IMR-90 (cell line): ENCODE measurements at regions not wholly inside any gene's neighbourhood (a gene's known extent, or its start where the extent isn't known, plus 50 kb on each side); places are given as distances from the start of the nearest gene placed in this dataset.
"Not testable (repeated sequence)": the region's sequence is repeated elsewhere in the genome, so short reads cannot be mapped to it uniquely, and the experiment has no call there.

Experiments
- ATAC-seq: fragments of 200-7000 bp; cut with Tn5 transposase; 2 replicates; pipeline ENCODE4 v1.9.1; 2020; ENCODE audit warnings: low read depth, mild to moderate bottlenecking, moderate library complexity
- BruUV-seq: library from RNA; stranded (reverse); fragments of 400-500 nt; replicated peaks from 2 replicates; lab custom pipeline; 2021; lab: Mats Ljungman, UMichigan
- CTCF ChIA-PET: fragments of 300-600 bp; formaldehyde crosslinking; extraction: SDS; loops from one replicate; lab custom pipeline; 2021; ENCODE audit warnings: antibody characterized with exemption; lab: Yijun Ruan, JAX
- POLR2A ChIA-PET: fragments of 300-600 bp; sonication (Branson Sonifier 250); formaldehyde crosslinking; loops from one replicate; lab custom pipeline; 2022; ENCODE audit warnings: antibody characterized with exemption; ENCODE audit not compliant: unreplicated experiment; lab: Charles Lee
- DNase-seq: peaks from one replicate; pipeline ENCODE4 v3.0.0; 2013
- H2AFZ ChIP-seq: replicated peaks from 2 replicates; pipeline ENCODE3; 2013; ENCODE audit warnings: low read length, mild to moderate bottlenecking; ENCODE audit not compliant: poor library complexity
- H2AK5ac ChIP-seq: 2 replicates; pipeline ENCODE4 v1.6.1; 2013; ENCODE audit warnings: low read depth, low read length, inconsistent platforms
- H2AK9ac ChIP-seq: replicated peaks from 2 replicates; pipeline ENCODE3; 2013; ENCODE audit warnings: mild to moderate bottlenecking, low read depth, low read length, moderate library complexity; ENCODE audit not compliant: poor library complexity
- H2BK120ac ChIP-seq: 2 replicates; pipeline ENCODE4 v1.6.1; 2013; ENCODE audit warnings: low read depth, low read length, inconsistent platforms
- H2BK15ac ChIP-seq: 3 replicates; pipeline ENCODE4 v1.6.1; 2013; ENCODE audit warnings: low read depth, low read length, inconsistent platforms
- H2BK20ac ChIP-seq: 2 replicates; pipeline ENCODE4 v1.6.1; 2013; ENCODE audit warnings: low read depth, mild to moderate bottlenecking, inconsistent platforms, low read length, moderate library complexity
- H2BK5ac ChIP-seq: 2 replicates; pipeline ENCODE4 v1.6.1; 2013; ENCODE audit warnings: mild to moderate bottlenecking, low read depth, low read length, inconsistent platforms; ENCODE audit not compliant: poor library complexity, severe bottlenecking
- H3K14ac ChIP-seq: replicated peaks from 2 replicates; pipeline ENCODE4 v1.6.1; 2013; ENCODE audit warnings: low read depth, low read length, inconsistent platforms
- H3K18ac ChIP-seq: 2 replicates; pipeline ENCODE4 v1.6.1; 2013; ENCODE audit warnings: low read depth, low read length, control low read depth
- H3K23ac ChIP-seq: 2 replicates; pipeline ENCODE4 v1.6.1; 2013; ENCODE audit warnings: low read depth, low read length, inconsistent platforms
- H3K27ac ChIP-seq: 2 replicates; pipeline ENCODE4 v1.5.1; 2013; ENCODE audit warnings: mild to moderate bottlenecking, control low read depth, low read length; ENCODE audit not compliant: insufficient read depth
- H3K27me3 ChIP-seq: 2 replicates; pipeline ENCODE4 v1.6.1; 2013; ENCODE audit warnings: low read length; ENCODE audit not compliant: control insufficient read depth, insufficient read depth
- H3K36me3 ChIP-seq: 2 replicates; pipeline ENCODE4 v1.6.1; 2013; ENCODE audit warnings: low read length, mixed read lengths; ENCODE audit not compliant: control insufficient read depth, insufficient read depth
- H3K4ac ChIP-seq: 2 replicates; pipeline ENCODE4 v1.6.1; 2013; ENCODE audit warnings: low read depth, low read length, inconsistent platforms
- H3K4me1 ChIP-seq: 2 replicates; pipeline ENCODE4 v1.6.1; 2013; ENCODE audit warnings: low read length, mixed read lengths; ENCODE audit not compliant: control insufficient read depth, insufficient read depth
- H3K4me2 ChIP-seq: 2 replicates; pipeline ENCODE4 v1.6.1; 2013; ENCODE audit warnings: low read depth, mild to moderate bottlenecking, control low read depth, low read length, moderate library complexity
- H3K4me3 ChIP-seq: 2 replicates; pipeline ENCODE4 v1.5.1; 2013; ENCODE audit warnings: low read depth, mild to moderate bottlenecking, control low read depth, low read length, moderate library complexity; ENCODE audit not compliant: insufficient read depth
- H3K56ac ChIP-seq: 2 replicates; pipeline ENCODE4 v1.6.1; 2013; ENCODE audit warnings: low read length, inconsistent platforms; ENCODE audit not compliant: insufficient read depth; ENCODE audit errors: extremely low read depth
- H3K79me1 ChIP-seq, 2 experiments: 2 replicates each; pipeline ENCODE4 v1.6.1; 2013; ENCODE audit warnings: low read length in 2 of 2, inconsistent platforms in 1 of 2, low read depth in 1 of 2
- H3K9ac ChIP-seq: 2 replicates; pipeline ENCODE4 v1.6.1; 2013; ENCODE audit warnings: low read depth, low read length, control low read depth
- H3K9me1 ChIP-seq: 2 replicates; pipeline ENCODE4 v1.6.1; 2013; ENCODE audit warnings: low read length, inconsistent platforms; ENCODE audit not compliant: insufficient read depth
- H3K9me3 ChIP-seq: 2 replicates; pipeline ENCODE4 v1.6.1; 2013; ENCODE audit warnings: low read length; ENCODE audit not compliant: control insufficient read depth, insufficient read depth
- H4K20me1 ChIP-seq: 2 replicates; pipeline ENCODE4 v1.6.1; 2013; ENCODE audit warnings: low read length, inconsistent platforms; ENCODE audit not compliant: insufficient read depth
- H4K5ac ChIP-seq: 2 replicates; pipeline ENCODE4 v1.6.1; 2013; ENCODE audit warnings: mild to moderate bottlenecking, low read depth, low read length, control low read depth
- H4K8ac ChIP-seq, 2 experiments: 2 replicates each; pipeline ENCODE4 v1.6.1; 2013; ENCODE audit warnings: low read depth in 2 of 2, low read length in 2 of 2, control low read depth in 1 of 2, inconsistent platforms in 1 of 2
- H4K91ac ChIP-seq: 2 replicates; pipeline ENCODE4 v1.6.1; 2013; ENCODE audit warnings: low read depth, low read length, inconsistent platforms; ENCODE audit not compliant: insufficient read depth
- USF2 ChIP-seq: fragments of 150-350 bp; IDR thresholded peaks from 2 replicates; pipeline ENCODE4 v1.6.1; 2017; ENCODE audit warnings: mild to moderate bottlenecking, antibody characterized with exemption, low read length, low read depth
- whole genome bisulfite sequencing, 2 experiments: methylation state at CpG; one replicate each; pipeline versions ENCODE4 v1.1.5 to v1.1.7; 2013; ENCODE audit warnings: missing lambda C conversion rate in 2 of 2; ENCODE audit not compliant: insufficient read length in 1 of 2; ENCODE audit errors: extremely low coverage in 2 of 2; 5-methylcytosine and 5-hydroxymethylcytosine counted together
- dilution Hi-C: fragments of 300-500 bp; cut with HindIII; formaldehyde crosslinking; loops from one replicate; pipeline ENCODE4 v1.14.3; 2018; ENCODE audit warnings: low sequenced_read_pairs; ENCODE audit not compliant: unreplicated experiment
- in situ Hi-C: fragments of 300-500 bp; cut with MboI; formaldehyde crosslinking; loops from 3 replicates; pipeline ENCODE4 v1.14.3; 2019; ENCODE audit warnings: low sequenced_read_pairs, inconsistent platforms, mixed read lengths
- intact Hi-C: fragments of 100-400 bp; cut with micrococcal nuclease; formaldehyde crosslinking; loops from 2 replicates; pipeline ENCODE4 v1.10.0; 2022

DNA sequence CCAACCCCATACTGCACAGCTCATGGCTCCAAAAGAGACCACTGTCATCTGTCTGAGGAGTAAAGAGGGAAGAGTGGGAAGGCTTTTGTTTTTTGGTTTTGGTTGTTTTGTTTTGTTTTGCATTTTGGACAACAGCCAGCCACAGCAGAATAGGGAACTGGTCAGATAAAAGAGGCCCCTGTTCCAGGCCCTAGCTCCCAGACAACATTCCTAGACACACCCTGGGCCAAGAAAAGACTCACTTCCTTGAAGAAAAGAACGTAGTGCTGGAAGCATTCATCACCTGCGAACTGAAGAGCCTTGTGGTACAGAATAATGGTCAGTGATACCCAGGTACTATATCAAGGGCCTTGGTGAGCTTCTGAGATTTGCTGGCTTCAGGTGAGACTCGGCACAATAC lies 619.4 kb upstream of the SPANXN1 start:
- ChIA-PET POLR2A (no interaction called here), CTCF (no interaction called here)
- Histone ChIP-seq H3K9me1 (no peaks in the 10 kb centered on the region), H3K4me1 (no peaks in the 10 kb centered on the region), H3K36me3 (no peaks in the 10 kb centered on the region), H3K4ac (no peak overlapping the region), H3K14ac (no peak overlapping the region), H3K23ac (no peak overlapping the region), H3K27ac (no peak overlapping the region), H4K91ac (no peak overlapping the region), H2BK5ac (no peak overlapping the region), H4K20me1 (no peaks in the 10 kb centered on the region), H2AK5ac (no peak overlapping the region), H3K18ac (no peak overlapping the region), H3K4me3 (no peak overlapping the region), H3K9ac (no peak overlapping the region), H3K27me3 (no peaks in the 10 kb centered on the region), H2BK15ac (no peak overlapping the region), H3K9me3 (peaks cover 2% of the 10 kb centered on the region), H2AK9ac (no peak overlapping the region), H3K56ac (no peak overlapping the region), H4K8ac (no peak overlapping the region), H2AFZ (no peak overlapping the region), H2BK120ac (no peak overlapping the region), H2BK20ac (no peak overlapping the region), H3K79me1 (no peaks in the 10 kb centered on the region), H4K5ac (no peak overlapping the region), H3K4me2 (no peak overlapping the region)
- in situ Hi-C loops: no loop called here
- no TSS peak for BruUV-seq
- no peak for DNase-seq
- ATAC-seq: no peak
- 20% methylated on average over 1 of the region's 3 CpGs; no CpG with 5 or more reads in 1 of the 2 experiments for WGBS, 2 experiments
- intact Hi-C loops: no loop called here
- TF ChIP-seq USF2: no peak
- dilution Hi-C loops: no loop called here

- H3K23ac ChIP-seq, H2BK120ac ChIP-seq, H2AK9ac ChIP-seq, H4K20me1 ChIP-seq, H2AK5ac ChIP-seq, H3K4me1 ChIP-seq, in situ Hi-C loops, H3K79me1 ChIP-seq, H3K4me2 ChIP-seq, H3K9me3 ChIP-seq, dilution Hi-C loops, POLR2A ChIA-PET, H3K14ac ChIP-seq, CTCF ChIA-PET, H3K27me3 ChIP-seq, H3K56ac ChIP-seq, H2BK20ac ChIP-seq, H2AFZ ChIP-seq, ATAC-seq, H3K4ac ChIP-seq, H3K36me3 ChIP-seq, H2BK15ac ChIP-seq, H2BK5ac ChIP-seq, H4K5ac ChIP-seq, H3K9me1 ChIP-seq, H3K4me3 ChIP-seq, intact Hi-C loops, BruUV-seq, H3K18ac ChIP-seq, H4K8ac ChIP-seq, H3K27ac ChIP-seq, H3K9ac ChIP-seq, DNase-seq, H4K91ac ChIP-seq: not testable (repeated sequence)
- no CpG with 5 or more reads among the region's 8 CpGs for WGBS, 2 experiments
Measured at GRCh38 chrX:144634451-144634850, 612.9 kb upstream of the SPANXN1 start.
